ENCODE measurements at regions not wholly inside any gene's neighbourhood (a gene's known extent, or its start where the extent isn't known, plus 50 kb on each side); places are given as distances from the start of the nearest gene placed in this dataset.

DNA sequence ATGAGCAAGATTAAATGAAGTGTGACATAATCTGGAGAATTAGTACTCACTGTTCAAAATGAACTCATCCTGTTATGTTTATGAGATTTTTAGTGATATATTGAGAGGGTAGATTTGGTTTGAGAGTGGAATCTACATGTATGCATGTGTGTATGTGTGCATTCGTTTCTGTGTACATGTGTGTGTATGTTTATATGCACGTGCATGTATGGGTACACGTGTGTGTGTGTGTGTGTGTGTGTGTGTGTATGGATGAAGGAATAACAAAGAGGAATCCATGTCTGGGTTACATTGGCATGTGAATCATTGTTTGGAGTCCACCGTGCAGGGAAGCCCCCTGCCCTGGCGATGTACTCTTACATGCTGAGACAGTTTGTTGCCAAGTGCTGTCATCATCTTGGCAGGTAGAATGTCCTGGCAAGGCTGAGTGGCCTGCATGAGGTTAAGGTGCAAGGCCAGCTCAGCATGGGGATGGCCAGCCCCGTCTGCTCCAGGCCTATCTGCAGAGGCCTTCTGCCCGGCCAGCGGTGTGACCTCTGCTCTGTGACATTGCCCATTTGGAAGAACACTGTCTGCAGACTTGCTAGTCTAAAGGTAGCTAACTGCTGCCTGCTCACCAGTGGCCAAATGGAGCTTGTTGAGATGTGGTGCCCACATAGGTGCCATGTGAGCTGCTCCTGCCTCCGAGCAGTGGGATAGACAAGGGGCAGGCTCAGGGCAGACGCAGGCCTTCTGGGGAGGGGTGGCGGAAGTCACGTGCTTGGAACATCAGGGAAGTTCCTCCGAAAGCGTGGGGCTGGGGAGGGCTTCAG, 222.3 kb downstream of the TEX29 start (continued):
- TF ChIP-seq, protein P1, sequence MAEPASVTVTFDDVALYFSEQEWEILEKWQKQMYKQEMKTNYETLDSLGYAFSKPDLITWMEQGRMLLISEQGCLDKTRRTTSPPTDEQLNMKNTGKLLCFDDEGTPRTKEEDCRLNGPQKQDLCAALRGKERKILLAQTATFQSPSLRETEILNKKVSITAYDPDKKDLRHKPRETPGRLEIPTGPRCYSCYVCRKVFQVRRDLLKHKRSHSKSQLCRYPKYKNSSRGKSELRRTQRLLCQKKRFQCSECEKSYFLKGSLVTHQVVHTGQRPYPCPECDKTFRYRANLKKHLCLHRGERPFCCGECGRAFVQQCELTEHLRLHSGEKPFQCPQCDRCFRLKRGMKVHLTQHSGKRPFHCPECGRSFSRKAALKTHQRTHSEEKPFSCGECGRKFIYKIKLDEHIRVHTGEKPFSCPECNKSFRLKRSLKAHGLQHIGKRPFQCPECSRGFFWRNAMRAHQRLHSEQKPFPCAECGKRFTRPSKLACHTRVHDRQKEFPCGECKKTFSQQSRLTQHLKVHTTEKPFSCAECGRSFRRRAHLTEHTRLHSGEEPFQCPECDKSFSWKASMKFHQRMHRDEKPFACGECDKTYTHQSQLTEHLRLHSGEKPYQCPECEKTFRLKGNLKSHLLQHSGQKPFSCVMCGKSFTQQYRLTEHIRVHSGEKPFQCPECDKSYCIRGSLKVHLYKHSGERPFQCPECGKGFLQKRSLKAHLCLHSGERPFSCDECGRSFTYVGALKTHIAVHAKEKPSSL (CRISPR knock-in tag; conservative IDR thresholded peaks at IDR 0.05) = no peak
- TF ChIP-seq ZNF317 (CRISPR knock-in tag; IDR thresholded peaks at IDR 0.05; ENCODE audit: borderline replicate concordance, low read depth) = no peak
- TF ChIP-seq, protein P2, sequence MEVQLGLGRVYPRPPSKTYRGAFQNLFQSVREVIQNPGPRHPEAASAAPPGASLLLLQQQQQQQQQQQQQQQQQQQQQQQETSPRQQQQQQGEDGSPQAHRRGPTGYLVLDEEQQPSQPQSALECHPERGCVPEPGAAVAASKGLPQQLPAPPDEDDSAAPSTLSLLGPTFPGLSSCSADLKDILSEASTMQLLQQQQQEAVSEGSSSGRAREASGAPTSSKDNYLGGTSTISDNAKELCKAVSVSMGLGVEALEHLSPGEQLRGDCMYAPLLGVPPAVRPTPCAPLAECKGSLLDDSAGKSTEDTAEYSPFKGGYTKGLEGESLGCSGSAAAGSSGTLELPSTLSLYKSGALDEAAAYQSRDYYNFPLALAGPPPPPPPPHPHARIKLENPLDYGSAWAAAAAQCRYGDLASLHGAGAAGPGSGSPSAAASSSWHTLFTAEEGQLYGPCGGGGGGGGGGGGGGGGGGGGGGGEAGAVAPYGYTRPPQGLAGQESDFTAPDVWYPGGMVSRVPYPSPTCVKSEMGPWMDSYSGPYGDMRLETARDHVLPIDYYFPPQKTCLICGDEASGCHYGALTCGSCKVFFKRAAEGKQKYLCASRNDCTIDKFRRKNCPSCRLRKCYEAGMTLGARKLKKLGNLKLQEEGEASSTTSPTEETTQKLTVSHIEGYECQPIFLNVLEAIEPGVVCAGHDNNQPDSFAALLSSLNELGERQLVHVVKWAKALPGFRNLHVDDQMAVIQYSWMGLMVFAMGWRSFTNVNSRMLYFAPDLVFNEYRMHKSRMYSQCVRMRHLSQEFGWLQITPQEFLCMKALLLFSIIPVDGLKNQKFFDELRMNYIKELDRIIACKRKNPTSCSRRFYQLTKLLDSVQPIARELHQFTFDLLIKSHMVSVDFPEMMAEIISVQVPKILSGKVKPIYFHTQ (CRISPR knock-in tag; IDR thresholded peaks at IDR 0.05) = no peak
- no peak for TF ChIP-seq EMX1 (CRISPR knock-in tag; IDR thresholded peaks at IDR 0.05)
- TF ChIP-seq TP53 (CRISPR knock-in tag; IDR thresholded peaks at IDR 0.05) = no peak
- TF ChIP-seq, protein P3, sequence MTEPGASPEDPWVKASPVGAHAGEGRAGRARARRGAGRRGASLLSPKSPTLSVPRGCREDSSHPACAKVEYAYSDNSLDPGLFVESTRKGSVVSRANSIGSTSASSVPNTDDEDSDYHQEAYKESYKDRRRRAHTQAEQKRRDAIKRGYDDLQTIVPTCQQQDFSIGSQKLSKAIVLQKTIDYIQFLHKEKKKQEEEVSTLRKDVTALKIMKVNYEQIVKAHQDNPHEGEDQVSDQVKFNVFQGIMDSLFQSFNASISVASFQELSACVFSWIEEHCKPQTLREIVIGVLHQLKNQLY (CRISPR knock-in tag; IDR thresholded peaks at IDR 0.05) = no peak
- TF ChIP-seq, protein P4, sequence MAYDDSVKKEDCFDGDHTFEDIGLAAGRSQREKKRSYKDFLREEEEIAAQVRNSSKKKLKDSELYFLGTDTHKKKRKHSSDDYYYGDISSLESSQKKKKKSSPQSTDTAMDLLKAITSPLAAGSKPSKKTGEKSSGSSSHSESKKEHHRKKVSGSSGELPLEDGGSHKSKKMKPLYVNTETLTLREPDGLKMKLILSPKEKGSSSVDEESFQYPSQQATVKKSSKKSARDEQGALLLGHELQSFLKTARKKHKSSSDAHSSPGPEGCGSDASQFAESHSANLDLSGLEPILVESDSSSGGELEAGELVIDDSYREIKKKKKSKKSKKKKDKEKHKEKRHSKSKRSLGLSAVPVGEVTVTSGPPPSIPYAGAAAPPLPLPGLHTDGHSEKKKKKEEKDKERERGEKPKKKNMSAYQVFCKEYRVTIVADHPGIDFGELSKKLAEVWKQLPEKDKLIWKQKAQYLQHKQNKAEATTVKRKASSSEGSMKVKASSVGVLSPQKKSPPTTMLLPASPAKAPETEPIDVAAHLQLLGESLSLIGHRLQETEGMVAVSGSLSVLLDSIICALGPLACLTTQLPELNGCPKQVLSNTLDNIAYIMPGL (CRISPR knock-in tag; IDR thresholded peaks at IDR 0.05) = no peak
- TF ChIP-seq ZNF121 (CRISPR knock-in tag; IDR thresholded peaks at IDR 0.05) = no peak
- TF ChIP-seq, protein P5, sequence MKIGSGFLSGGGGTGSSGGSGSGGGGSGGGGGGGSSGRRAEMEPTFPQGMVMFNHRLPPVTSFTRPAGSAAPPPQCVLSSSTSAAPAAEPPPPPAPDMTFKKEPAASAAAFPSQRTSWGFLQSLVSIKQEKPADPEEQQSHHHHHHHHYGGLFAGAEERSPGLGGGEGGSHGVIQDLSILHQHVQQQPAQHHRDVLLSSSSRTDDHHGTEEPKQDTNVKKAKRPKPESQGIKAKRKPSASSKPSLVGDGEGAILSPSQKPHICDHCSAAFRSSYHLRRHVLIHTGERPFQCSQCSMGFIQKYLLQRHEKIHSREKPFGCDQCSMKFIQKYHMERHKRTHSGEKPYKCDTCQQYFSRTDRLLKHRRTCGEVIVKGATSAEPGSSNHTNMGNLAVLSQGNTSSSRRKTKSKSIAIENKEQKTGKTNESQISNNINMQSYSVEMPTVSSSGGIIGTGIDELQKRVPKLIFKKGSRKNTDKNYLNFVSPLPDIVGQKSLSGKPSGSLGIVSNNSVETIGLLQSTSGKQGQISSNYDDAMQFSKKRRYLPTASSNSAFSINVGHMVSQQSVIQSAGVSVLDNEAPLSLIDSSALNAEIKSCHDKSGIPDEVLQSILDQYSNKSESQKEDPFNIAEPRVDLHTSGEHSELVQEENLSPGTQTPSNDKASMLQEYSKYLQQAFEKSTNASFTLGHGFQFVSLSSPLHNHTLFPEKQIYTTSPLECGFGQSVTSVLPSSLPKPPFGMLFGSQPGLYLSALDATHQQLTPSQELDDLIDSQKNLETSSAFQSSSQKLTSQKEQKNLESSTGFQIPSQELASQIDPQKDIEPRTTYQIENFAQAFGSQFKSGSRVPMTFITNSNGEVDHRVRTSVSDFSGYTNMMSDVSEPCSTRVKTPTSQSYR (CRISPR knock-in tag; IDR thresholded peaks at IDR 0.05) = no peak
- TF ChIP-seq, protein P6, sequence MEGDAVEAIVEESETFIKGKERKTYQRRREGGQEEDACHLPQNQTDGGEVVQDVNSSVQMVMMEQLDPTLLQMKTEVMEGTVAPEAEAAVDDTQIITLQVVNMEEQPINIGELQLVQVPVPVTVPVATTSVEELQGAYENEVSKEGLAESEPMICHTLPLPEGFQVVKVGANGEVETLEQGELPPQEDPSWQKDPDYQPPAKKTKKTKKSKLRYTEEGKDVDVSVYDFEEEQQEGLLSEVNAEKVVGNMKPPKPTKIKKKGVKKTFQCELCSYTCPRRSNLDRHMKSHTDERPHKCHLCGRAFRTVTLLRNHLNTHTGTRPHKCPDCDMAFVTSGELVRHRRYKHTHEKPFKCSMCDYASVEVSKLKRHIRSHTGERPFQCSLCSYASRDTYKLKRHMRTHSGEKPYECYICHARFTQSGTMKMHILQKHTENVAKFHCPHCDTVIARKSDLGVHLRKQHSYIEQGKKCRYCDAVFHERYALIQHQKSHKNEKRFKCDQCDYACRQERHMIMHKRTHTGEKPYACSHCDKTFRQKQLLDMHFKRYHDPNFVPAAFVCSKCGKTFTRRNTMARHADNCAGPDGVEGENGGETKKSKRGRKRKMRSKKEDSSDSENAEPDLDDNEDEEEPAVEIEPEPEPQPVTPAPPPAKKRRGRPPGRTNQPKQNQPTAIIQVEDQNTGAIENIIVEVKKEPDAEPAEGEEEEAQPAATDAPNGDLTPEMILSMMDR (IDR thresholded peaks at IDR 0.05) = no peak
- TF ChIP-seq, protein P7, sequence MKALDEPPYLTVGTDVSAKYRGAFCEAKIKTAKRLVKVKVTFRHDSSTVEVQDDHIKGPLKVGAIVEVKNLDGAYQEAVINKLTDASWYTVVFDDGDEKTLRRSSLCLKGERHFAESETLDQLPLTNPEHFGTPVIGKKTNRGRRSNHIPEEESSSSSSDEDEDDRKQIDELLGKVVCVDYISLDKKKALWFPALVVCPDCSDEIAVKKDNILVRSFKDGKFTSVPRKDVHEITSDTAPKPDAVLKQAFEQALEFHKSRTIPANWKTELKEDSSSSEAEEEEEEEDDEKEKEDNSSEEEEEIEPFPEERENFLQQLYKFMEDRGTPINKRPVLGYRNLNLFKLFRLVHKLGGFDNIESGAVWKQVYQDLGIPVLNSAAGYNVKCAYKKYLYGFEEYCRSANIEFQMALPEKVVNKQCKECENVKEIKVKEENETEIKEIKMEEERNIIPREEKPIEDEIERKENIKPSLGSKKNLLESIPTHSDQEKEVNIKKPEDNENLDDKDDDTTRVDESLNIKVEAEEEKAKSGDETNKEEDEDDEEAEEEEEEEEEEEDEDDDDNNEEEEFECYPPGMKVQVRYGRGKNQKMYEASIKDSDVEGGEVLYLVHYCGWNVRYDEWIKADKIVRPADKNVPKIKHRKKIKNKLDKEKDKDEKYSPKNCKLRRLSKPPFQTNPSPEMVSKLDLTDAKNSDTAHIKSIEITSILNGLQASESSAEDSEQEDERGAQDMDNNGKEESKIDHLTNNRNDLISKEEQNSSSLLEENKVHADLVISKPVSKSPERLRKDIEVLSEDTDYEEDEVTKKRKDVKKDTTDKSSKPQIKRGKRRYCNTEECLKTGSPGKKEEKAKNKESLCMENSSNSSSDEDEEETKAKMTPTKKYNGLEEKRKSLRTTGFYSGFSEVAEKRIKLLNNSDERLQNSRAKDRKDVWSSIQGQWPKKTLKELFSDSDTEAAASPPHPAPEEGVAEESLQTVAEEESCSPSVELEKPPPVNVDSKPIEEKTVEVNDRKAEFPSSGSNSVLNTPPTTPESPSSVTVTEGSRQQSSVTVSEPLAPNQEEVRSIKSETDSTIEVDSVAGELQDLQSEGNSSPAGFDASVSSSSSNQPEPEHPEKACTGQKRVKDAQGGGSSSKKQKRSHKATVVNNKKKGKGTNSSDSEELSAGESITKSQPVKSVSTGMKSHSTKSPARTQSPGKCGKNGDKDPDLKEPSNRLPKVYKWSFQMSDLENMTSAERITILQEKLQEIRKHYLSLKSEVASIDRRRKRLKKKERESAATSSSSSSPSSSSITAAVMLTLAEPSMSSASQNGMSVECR (CRISPR knock-in tag; IDR thresholded peaks at IDR 0.05; ENCODE audit: borderline replicate concordance) = no peak
- no peak for TF ChIP-seq FOXK1 (CRISPR knock-in tag; IDR thresholded peaks at IDR 0.05)
- TF ChIP-seq HMGA2 (CRISPR knock-in tag; IDR thresholded peaks at IDR 0.05) = no peak
- TF ChIP-seq TEAD4 (CRISPR knock-in tag; IDR thresholded peaks at IDR 0.05) = no peak
- TF ChIP-seq, protein P8, sequence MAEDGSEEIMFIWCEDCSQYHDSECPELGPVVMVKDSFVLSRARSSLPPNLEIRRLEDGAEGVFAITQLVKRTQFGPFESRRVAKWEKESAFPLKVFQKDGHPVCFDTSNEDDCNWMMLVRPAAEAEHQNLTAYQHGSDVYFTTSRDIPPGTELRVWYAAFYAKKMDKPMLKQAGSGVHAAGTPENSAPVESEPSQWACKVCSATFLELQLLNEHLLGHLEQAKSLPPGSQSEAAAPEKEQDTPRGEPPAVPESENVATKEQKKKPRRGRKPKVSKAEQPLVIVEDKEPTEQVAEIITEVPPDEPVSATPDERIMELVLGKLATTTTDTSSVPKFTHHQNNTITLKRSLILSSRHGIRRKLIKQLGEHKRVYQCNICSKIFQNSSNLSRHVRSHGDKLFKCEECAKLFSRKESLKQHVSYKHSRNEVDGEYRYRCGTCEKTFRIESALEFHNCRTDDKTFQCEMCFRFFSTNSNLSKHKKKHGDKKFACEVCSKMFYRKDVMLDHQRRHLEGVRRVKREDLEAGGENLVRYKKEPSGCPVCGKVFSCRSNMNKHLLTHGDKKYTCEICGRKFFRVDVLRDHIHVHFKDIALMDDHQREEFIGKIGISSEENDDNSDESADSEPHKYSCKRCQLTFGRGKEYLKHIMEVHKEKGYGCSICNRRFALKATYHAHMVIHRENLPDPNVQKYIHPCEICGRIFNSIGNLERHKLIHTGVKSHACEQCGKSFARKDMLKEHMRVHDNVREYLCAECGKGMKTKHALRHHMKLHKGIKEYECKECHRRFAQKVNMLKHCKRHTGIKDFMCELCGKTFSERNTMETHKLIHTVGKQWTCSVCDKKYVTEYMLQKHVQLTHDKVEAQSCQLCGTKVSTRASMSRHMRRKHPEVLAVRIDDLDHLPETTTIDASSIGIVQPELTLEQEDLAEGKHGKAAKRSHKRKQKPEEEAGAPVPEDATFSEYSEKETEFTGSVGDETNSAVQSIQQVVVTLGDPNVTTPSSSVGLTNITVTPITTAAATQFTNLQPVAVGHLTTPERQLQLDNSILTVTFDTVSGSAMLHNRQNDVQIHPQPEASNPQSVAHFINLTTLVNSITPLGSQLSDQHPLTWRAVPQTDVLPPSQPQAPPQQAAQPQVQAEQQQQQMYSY (CRISPR knock-in tag; IDR thresholded peaks at IDR 0.05) = no peak

Measured in WTC11 (cell line).